GM12878 (cell line): ENCODE measurements at regions not wholly inside any gene's neighbourhood (a gene's known extent, or its start where the extent isn't known, plus 50 kb on each side); places are given as distances from the start of the nearest gene placed in this dataset.

Experiments
- ASH2L ChIP-seq: fragments of 300-600, 200-600 bp; sonication (generic); IDR thresholded peaks from 2 replicates; pipeline ENCODE4 v1.6.1; 2017; ENCODE audit warnings: low read depth, mild to moderate bottlenecking, borderline replicate concordance
- ATF3 ChIP-seq: IDR thresholded peaks from 2 replicates; pipeline ENCODE4 v1.6.1; 2011; ENCODE audit warnings: low read depth, mild to moderate bottlenecking, low read length, moderate library complexity, borderline replicate concordance; ENCODE audit errors: extremely low read depth
- CEBPB ChIP-seq, 2 experiments: fragments of 150-350 bp in 1 of 2; IDR thresholded peaks; 2 replicates each; pipeline ENCODE4 v1.6.1; 2012 to 2014; ENCODE audit warnings: low read depth in 2 of 2, low read length in 2 of 2, borderline replicate concordance in 1 of 2, inconsistent platforms in 1 of 2
- EGR1 ChIP-seq, 2 experiments: IDR thresholded peaks; 1 replicate in 1 of 2; 2 replicates in 1 of 2; pipeline ENCODE4 v1.6.1; 2011 to 2012; ENCODE audit warnings: low read depth in 2 of 2, low read length in 2 of 2, borderline replicate concordance in 1 of 2, mild to moderate bottlenecking in 1 of 2, moderate library complexity in 1 of 2
- EZH2 ChIP-seq: IDR thresholded peaks from 2 replicates; pipeline ENCODE4 v1.6.1; 2012; ENCODE audit warnings: low read depth, mild to moderate bottlenecking, control low read depth, inconsistent platforms, low read length, borderline replicate concordance; ENCODE audit not compliant: control insufficient read depth
- MTA3 ChIP-seq: IDR thresholded peaks from 2 replicates; pipeline ENCODE4 v1.6.1; 2012; ENCODE audit warnings: low read length, inconsistent platforms, borderline replicate concordance
- NFIC ChIP-seq: IDR thresholded peaks from 2 replicates; pipeline ENCODE4 v1.6.1; 2012; ENCODE audit warnings: low read depth, mild to moderate bottlenecking, inconsistent platforms, low read length, moderate library complexity
- NR2C2 ChIP-seq: IDR thresholded peaks from 2 replicates; pipeline ENCODE4 v1.6.1; 2011; ENCODE audit warnings: borderline replicate concordance, low read depth; ENCODE audit not compliant: control insufficient read depth, insufficient read length
- POLR2A ChIP-seq: IDR thresholded peaks from 2 replicates; pipeline ENCODE4 v1.6.1; 2011; ENCODE audit warnings: low read depth, mild to moderate bottlenecking, low read length
- SMAD1 ChIP-seq: fragments of 450-650 bp; IDR thresholded peaks from 2 replicates; pipeline ENCODE4 v1.6.1; 2018; ENCODE audit warnings: mild to moderate bottlenecking, low read depth; ENCODE audit not compliant: partially characterized antibody
- TARDBP ChIP-seq: IDR thresholded peaks from 2 replicates; pipeline ENCODE4 v1.6.1; 2016; ENCODE audit warnings: borderline replicate concordance
- TBL1XR1 ChIP-seq: IDR thresholded peaks from 2 replicates; pipeline ENCODE4 v1.6.1; 2012; ENCODE audit warnings: low read depth, low read length, improper control_type of control experiment
- ZNF274 ChIP-seq: IDR thresholded peaks from one replicate; pipeline ENCODE4 v1.8.0; 2011; ENCODE audit not compliant: insufficient read length, insufficient read depth
- TF ChIP-seq, protein P1 (sequence below), 3 experiments: IDR thresholded peaks in 2 of 3; conservative IDR thresholded peaks in 1 of 3; 2 replicates each; pipeline ENCODE4 v1.5.1; 2011; ENCODE audit warnings: low read depth in 3 of 3, low read length in 3 of 3, mild to moderate bottlenecking in 3 of 3, control low read depth in 2 of 3, moderate library complexity in 2 of 3, inconsistent platforms in 1 of 3, mixed read lengths in 1 of 3; ENCODE audit not compliant: control insufficient read depth in 2 of 3, insufficient read depth in 1 of 3; ENCODE audit errors: extremely low read depth in 1 of 3

GRCh38 chr13:30030141-30030750, 179.8 kb upstream of the UBL3 start:
- TF ChIP-seq EGR1 (IDR thresholded peaks at IDR 0.05; ENCODE audit: borderline replicate concordance in 1 of 2, low read depth in 2 of 2, low read length in 2 of 2) (no peak), ZNF274 (no peak), MTA3 (no peak), POLR2A (no peak), NR2C2 (no peak), SMAD1 (no peak), ASH2L (no peak), CEBPB (IDR thresholded peaks at IDR 0.05; ENCODE audit: borderline replicate concordance in 1 of 2, low read depth in 2 of 2, low read length in 2 of 2) (no peak), EZH2 (no peak), NFIC (no peak), TBL1XR1 (no peak), TARDBP (no peak), ATF3 (no peak)
- TF ChIP-seq, protein P1, sequence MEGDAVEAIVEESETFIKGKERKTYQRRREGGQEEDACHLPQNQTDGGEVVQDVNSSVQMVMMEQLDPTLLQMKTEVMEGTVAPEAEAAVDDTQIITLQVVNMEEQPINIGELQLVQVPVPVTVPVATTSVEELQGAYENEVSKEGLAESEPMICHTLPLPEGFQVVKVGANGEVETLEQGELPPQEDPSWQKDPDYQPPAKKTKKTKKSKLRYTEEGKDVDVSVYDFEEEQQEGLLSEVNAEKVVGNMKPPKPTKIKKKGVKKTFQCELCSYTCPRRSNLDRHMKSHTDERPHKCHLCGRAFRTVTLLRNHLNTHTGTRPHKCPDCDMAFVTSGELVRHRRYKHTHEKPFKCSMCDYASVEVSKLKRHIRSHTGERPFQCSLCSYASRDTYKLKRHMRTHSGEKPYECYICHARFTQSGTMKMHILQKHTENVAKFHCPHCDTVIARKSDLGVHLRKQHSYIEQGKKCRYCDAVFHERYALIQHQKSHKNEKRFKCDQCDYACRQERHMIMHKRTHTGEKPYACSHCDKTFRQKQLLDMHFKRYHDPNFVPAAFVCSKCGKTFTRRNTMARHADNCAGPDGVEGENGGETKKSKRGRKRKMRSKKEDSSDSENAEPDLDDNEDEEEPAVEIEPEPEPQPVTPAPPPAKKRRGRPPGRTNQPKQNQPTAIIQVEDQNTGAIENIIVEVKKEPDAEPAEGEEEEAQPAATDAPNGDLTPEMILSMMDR (IDR thresholded peaks at IDR 0.05 in 2 of 3, conservative IDR thresholded peaks at IDR 0.05 in 1 of 3; ENCODE audit: control insufficient read depth in 2 of 3, extremely low read depth in 1 of 3, insufficient read depth in 1 of 3, low read depth in 3 of 3, low read length in 3 of 3) = no peak
